ENCODE measurements at regions not wholly inside any gene's neighbourhood (a gene's known extent, or its start where the extent isn't known, plus 50 kb on each side); places are given as distances from the start of the nearest gene placed in this dataset.

GRCh38 chr16:27690608-27691007, 140.7 kb downstream of the KATNIP start:
- TF ChIP-seq POLR2AphosphoS5 (IDR thresholded peaks at IDR 0.05; ENCODE audit: low read depth, low read length) (no peak), POLR2A (IDR thresholded peaks at IDR 0.05; ENCODE audit: low read depth, low read length) (no peak), TAF1 (IDR thresholded peaks at IDR 0.05; ENCODE audit: low read depth, low read length) (no peak), POU2F2 (IDR thresholded peaks at IDR 0.05; ENCODE audit: low read depth, low read length) (no peak)
